ENCODE measurements at regions not wholly inside any gene's neighbourhood (a gene's known extent, or its start where the extent isn't known, plus 50 kb on each side); places are given as distances from the start of the nearest gene placed in this dataset.

GRCh38 chr9:28970241-28970654 lies 1397.0 kb upstream of the C9orf72 start:
- dilution Hi-C loops (cut with MboI; ENCODE audit: extremely low pct_ligation_motif_present, low sequenced_read_pairs), result no loop called here
- ChIA-PET POLR2A (no interaction called here), CTCF (no interaction called here)
- no TSS peak for BruUV-seq (replicated peaks)
- H4K20me1 ChIP-seq (replicated peaks; ENCODE audit: control insufficient read depth, extremely low read depth, insufficient read depth, low read length), result no peaks in the 10 kb centered on the region
- no peaks in the 10 kb centered on the region for H3K79me2 ChIP-seq (ENCODE audit: control insufficient read depth, insufficient read depth, low read length)
- FAIRE-seq, result no peak
- no peak overlapping the region for H3K4me2 ChIP-seq (ENCODE audit: insufficient read depth, low read length)
- DNase-seq (ENCODE audit: low read depth, low spot score), result no peak
- no peaks in the 10 kb centered on the region for H3K9me1 ChIP-seq (replicated peaks; ENCODE audit: control insufficient read depth, extremely low read depth, insufficient read depth, low read length)
- H3K9ac ChIP-seq (replicated peaks; ENCODE audit: extremely low read depth, insufficient read depth, low read length), result no peak overlapping the region
- no peaks in the 10 kb centered on the region for H3K36me3 ChIP-seq (ENCODE audit: control insufficient read depth in 2 of 2, extremely low read depth in 1 of 2, insufficient read depth in 2 of 2, low read length in 2 of 2)
- no peak overlapping the region for H3K4me3 ChIP-seq (replicated peaks in 1 of 3; ENCODE audit: insufficient read depth in 1 of 3, low read depth in 1 of 3, low read length in 3 of 3)
- no peaks in the 10 kb centered on the region for H3K27me3 ChIP-seq (ENCODE audit: control insufficient read depth in 2 of 2, insufficient read depth in 2 of 2, low read length in 2 of 2)
- no peak overlapping the region for H3K27ac ChIP-seq (ENCODE audit: insufficient read depth, low read depth, low read length)
- no peak for TF ChIP-seq JUN (IDR thresholded peaks at IDR 0.05; ENCODE audit: borderline replicate concordance, insufficient read depth, insufficient read length, low read depth)
- TF ChIP-seq, protein P1, sequence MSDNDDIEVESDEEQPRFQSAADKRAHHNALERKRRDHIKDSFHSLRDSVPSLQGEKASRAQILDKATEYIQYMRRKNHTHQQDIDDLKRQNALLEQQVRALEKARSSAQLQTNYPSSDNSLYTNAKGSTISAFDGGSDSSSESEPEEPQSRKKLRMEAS (IDR thresholded peaks at IDR 0.05; ENCODE audit: insufficient read depth, insufficient read length), result no peak
- no peak for TF ChIP-seq CTCF (IDR thresholded peaks at IDR 0.05; ENCODE audit: extremely low read depth in 1 of 2, insufficient read depth in 1 of 2, low read depth in 1 of 2, low read length in 2 of 2)
- TF ChIP-seq POLR2AphosphoS5 (IDR thresholded peaks at IDR 0.05; ENCODE audit: insufficient read depth, low read depth, low read length), result no peak
- no peak for TF ChIP-seq MYC (IDR thresholded peaks at IDR 0.05; ENCODE audit: low read depth, low read length)
- TF ChIP-seq FOS (IDR thresholded peaks at IDR 0.05; ENCODE audit: borderline replicate concordance, insufficient read depth, low read length), result no peak
- TF ChIP-seq POLR2A (IDR thresholded peaks at IDR 0.05; ENCODE audit: low read depth, low read length), result no peak
- TF ChIP-seq EZH2 (IDR thresholded peaks at IDR 0.05; ENCODE audit: borderline replicate concordance, low read depth, low read length, severe bottlenecking), result no peak
- no peak for TF ChIP-seq GATA2 (IDR thresholded peaks at IDR 0.05; ENCODE audit: insufficient read depth, insufficient read length, low read depth, low read length)
- intact Hi-C loops (cut with micrococcal nuclease), result no loop called here
- no peak overlapping the region for H2AFZ ChIP-seq (ENCODE audit: low read depth, low read length)
- H3K4me1 ChIP-seq (ENCODE audit: control insufficient read depth, extremely low read depth, insufficient read depth, low read length), result no peaks in the 10 kb centered on the region
- H3K9me3 ChIP-seq (replicated peaks; ENCODE audit: control insufficient read depth, insufficient read depth, low read length), result no peaks in the 10 kb centered on the region
